ENCODE measurements at regions not wholly inside any gene's neighbourhood (a gene's known extent, or its start where the extent isn't known, plus 50 kb on each side); places are given as distances from the start of the nearest gene placed in this dataset.

- Mint-ChIP-seq H3K27me3 (ENCODE audit: low read depth) (no peaks in the 10 kb centered on the region), H3K4me3 (no peak overlapping the region), H3K9me3 (peaks cover 8% of the 10 kb centered on the region), H3K27ac (no peak overlapping the region), H3K4me1 (no peaks in the 10 kb centered on the region), H3K36me3 (no peaks in the 10 kb centered on the region)
- no peak for DNase-seq (ENCODE audit: low spot score)
- ChIA-PET CTCF (no interaction called here), POLR2A (no interaction called here)
- TF ChIP-seq ZNF532 (CRISPR knock-in tag; IDR thresholded peaks at IDR 0.05; ENCODE audit: borderline replicate concordance) (no peak), PREB (CRISPR knock-in tag; IDR thresholded peaks at IDR 0.05; ENCODE audit: borderline replicate concordance) (no peak), ERG (CRISPR knock-in tag; IDR thresholded peaks at IDR 0.05) (no peak), NR3C1 (CRISPR knock-in tag; conservative IDR thresholded peaks at IDR 0.05; ENCODE audit: low read depth) (no peak), ZSCAN18 (CRISPR knock-in tag; IDR thresholded peaks at IDR 0.05) (no peak), EMX1 (CRISPR knock-in tag; IDR thresholded peaks at IDR 0.05) (no peak), CBFB (CRISPR knock-in tag; IDR thresholded peaks at IDR 0.05; ENCODE audit: low read depth) (no peak), JAZF1 (CRISPR knock-in tag; IDR thresholded peaks at IDR 0.05) (no peak), PRRX2 (CRISPR knock-in tag; IDR thresholded peaks at IDR 0.05) (no peak), E2F4 (CRISPR knock-in tag; IDR thresholded peaks at IDR 0.05; ENCODE audit: borderline replicate concordance, low read depth) (no peak), USF2 (CRISPR knock-in tag; IDR thresholded peaks at IDR 0.05) (no peak)
- no peak for ATAC-seq
Observed at GRCh38 chr6:126437205-126437604, 97.3 kb downstream of the CENPW start.

GRCh38 chr6:126439040-126439439 is 99.1 kb downstream of the CENPW start:
- H3K27me3 Mint-ChIP-seq (ENCODE audit: low read depth) = no peaks in the 10 kb centered on the region

More at GRCh38 chr6:126439040-126439439, 99.1 kb downstream of the CENPW start:
- Mint-ChIP-seq H3K9me3 (peaks cover 12% of the 10 kb centered on the region), H3K4me3 (no peak overlapping the region), H3K4me1 (no peaks in the 10 kb centered on the region), H3K36me3 (no peaks in the 10 kb centered on the region), H3K27ac (no peak overlapping the region)
- DNase-seq (ENCODE audit: low spot score) (no peak), ATAC-seq (no peak)
- TF ChIP-seq EMX1 (CRISPR knock-in tag; IDR thresholded peaks at IDR 0.05) (no peak), AFF4 (CRISPR knock-in tag; IDR thresholded peaks at IDR 0.05; ENCODE audit: borderline replicate concordance) (no peak), TEAD4 (CRISPR knock-in tag; IDR thresholded peaks at IDR 0.05) (no peak), AR (CRISPR knock-in tag; IDR thresholded peaks at IDR 0.05) (no peak)
- ChIA-PET CTCF (no interaction called here), POLR2A (no interaction called here)

All from WTC11 (cell line).